ENCODE measurements at regions not wholly inside any gene's neighbourhood (a gene's known extent, or its start where the extent isn't known, plus 50 kb on each side); places are given as distances from the start of the nearest gene placed in this dataset.

DNA sequence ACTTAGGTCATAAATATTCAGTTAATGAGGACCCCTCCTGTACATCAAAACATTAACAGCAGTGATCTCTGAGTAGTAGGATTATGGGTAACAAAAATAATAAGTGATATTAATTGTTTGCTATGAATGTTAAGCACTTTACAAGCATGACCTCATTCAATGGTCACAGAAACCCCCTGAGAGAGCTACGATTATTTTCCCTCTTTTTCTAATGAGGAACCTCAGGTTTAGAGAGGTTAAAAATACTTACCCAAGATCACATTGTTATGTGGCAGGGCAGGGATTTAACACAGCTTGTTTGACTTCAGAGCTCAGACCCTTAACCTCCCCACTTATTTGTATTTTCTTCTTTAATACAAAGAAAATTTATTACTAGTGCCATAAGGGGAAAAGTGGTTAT, 228.2 kb downstream of the TBL1XR1 start:
- no peak for DNase-seq

DNA sequence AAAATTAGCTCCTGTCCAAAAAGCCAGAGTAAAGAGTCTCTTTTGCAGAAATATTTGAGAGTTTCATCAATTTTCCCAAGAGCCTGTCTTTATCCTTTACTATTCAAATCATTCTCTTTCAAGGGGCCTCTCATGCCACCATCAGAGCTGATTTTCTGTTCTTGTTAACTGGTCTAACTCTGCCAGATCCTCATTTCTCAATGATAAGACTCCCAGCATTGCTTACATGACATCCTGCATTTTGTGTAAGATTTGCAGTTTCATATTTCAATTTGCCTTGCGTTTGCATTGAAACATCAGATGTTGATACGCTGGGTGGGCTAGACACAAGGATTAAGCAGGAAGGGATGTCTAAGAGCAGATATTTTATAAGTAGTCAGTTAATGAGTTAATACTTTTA, 228.7 kb downstream of the TBL1XR1 start:
- DNase-seq, result no peak

DNA sequence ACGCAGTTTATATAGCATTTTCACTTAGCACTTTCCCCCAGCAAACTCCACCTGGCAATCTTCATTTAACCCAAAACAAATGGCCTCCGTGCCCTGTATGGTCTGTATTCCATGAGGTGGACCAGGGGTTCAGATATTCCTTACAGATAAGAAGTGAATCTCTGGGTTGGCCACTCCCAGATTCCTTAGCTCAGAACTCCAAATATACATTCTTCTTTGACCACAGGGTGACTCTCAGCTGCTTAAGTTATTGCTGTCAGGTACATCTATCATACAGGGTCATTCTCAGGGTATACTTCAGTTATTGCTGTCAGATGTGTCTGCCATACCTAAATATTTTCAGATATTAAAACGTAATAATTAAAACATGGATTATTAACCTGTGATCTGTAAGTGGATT, 229.8 kb downstream of the TBL1XR1 start:
- DNase-seq, result no peak

DNA sequence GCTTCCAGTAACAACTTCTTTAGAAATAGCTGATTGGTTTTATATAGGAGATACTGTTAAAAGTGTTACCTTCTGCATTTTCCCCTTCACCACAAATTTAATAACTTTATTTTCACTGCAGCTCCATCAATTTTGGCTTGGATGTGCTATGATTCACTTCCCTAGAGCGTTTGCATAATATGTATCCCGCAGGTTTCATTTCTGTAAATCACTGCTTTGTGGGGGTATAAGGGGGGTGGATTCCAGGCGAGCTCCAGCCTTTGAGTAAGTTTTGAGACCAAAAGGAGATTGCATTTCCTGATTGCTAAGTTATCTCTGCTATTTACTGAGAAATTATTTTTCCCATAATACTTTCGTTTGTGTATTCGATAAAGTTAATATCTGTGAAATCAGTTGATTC, 232.6 kb downstream of the TBL1XR1 start:
- DNase-seq, result no peak

DNA sequence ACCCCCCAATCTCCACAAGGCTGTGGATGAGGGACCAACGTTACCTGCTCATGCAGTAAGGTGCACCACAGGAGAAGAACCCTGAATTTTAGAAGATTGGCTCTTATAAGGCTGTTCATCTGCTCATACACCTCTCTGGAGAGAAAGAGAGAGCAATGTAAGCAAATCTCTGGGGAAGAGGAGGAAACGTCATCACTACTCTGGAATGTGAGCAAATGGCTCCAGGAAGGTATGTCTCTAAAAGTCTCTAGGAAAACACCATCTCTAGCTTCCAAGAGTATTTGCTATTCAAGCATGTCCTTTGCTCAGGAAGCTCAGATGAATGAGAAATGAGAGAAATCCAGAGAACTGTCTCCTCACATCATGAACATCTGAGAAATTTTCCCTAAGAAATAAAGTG, 235.4 kb downstream of the TBL1XR1 start:
- no peak for DNase-seq

DNA sequence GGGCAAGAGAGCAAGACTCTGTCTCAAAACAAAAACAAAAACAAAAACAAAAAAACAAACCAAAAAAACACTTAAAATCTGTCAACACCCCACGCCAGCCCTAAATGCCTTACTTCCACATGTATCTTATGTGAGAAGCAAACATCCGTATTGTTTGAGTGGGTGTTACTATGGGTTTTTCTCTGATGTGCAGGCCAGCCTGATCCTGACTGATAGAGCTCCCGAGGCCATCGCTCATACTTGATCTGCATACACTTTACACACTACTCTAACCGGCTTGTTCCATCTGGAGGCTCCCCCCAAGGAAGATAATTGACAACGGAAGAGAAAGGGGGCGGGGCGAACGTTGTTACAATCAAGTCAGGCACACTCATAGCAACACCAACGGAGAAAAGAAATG, 237.4 kb downstream of the TBL1XR1 start:
- DNase-seq, result no peak

DNA sequence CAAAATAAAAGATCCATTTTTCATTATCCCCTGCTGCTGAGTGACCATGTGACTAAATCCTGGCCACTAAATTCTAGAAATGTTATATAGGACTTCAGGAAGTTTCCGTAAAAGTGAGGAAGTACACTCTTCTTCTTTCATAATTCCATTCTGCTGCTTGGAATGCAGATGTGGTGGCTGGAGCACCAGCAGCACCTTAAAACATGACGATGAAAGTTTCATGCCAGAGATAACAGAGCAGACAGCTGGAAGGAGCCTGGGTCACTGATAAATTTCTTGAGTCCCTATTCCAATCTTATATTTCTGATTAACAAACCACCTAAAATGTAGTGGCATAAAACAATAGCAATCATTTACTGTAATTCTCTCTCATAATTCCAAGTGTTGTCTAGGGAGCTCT, 238.7 kb downstream of the TBL1XR1 start:
- no peak for DNase-seq

DNA sequence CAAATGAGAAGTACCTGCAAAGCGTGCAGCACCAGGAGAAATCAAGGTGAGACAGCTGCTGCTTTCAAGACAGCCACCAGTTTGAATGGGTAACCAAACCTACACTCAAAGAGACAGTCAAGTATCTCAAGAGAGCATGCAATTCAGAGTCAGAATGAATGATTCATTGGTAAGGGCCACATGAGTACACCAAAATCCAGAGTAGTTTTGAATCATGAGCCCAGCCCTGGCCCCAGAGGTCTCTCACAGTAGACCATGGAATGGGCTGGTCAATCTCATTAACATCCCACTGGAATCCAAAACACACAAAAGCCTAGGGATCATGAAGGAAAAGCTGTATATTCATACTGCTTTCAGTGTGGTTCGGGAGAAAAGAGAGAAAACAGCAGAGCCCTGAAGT, 242.8 kb downstream of the TBL1XR1 start:
- DNase-seq, result no peak

DNA sequence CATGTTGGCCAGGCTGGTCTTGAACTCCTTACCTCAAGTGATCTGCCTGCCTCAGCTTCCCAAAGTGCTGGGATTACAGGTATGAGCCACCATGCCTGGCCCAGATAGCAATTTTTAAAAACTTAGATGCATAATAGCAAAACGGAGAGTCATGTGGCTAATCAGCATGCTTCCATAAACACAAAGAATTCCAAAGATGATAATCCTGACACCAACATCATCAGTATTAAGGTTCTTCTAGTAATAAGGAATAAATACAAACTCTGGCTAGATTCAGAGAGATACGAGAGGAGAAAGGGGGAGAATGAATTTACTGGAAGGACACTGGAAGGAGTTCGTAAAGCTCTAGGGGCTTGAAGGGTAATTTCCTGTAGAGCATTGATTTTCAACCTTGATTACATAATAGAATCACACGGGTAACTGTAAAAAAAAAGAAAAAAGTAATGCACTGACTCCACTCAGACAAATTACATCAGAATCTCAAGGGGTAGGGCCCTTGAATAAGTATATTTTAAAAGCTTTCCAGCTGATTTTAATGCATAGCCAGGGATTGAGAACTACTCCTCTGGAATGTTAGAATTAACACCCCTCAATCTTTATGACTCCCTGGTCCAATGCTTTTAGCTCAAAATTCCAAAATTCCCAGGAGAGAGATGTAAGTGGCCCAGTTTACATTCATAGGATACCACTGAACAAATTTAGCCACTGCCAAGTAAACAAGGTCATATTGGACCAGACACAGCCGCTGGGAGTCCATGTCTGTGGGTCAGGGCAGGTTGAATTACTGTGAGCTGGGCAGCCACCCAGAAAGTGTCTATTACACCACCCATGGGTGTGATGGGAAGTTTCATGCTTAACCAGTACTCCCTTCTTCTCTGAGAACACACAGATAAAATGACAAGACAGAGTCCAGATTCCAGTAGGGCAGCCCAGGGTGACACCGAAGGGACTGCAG, 243.9 kb downstream of the TBL1XR1 start:
- DNase-seq, result no peak

DNA sequence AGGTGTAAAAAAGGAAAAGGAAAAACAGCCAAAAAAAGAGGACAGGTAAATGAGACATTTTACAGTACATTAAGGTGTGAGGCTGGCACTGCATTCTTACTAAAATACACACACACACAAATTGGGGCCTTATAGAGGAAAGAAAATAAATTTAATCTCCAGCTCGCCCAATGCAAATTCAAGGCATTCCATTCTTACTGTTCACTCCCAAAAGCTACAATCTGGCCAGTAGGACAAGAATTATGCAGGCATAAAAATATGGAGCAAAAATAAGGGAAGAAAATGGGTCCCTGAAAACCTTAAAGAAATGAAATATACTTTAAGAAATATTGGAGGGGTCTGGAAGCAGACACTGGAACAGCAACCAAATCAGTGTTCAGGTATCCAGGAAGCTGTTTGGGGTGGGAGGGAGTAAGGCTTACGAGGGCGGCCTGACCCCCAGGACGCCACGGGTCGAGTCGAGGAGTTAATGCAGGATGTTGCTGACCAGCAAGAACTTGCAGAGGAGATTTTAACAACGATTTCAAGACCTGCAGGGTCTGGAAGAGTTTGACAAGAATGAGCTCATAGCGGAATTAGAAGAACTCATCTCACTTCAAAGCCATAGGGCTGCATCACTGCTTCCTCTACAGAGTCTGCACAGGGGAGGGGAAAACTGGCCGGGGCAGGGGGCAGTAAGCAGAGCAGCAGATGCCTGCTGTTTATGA, 245.5 kb downstream of the TBL1XR1 start:
- no peak for DNase-seq

DNA sequence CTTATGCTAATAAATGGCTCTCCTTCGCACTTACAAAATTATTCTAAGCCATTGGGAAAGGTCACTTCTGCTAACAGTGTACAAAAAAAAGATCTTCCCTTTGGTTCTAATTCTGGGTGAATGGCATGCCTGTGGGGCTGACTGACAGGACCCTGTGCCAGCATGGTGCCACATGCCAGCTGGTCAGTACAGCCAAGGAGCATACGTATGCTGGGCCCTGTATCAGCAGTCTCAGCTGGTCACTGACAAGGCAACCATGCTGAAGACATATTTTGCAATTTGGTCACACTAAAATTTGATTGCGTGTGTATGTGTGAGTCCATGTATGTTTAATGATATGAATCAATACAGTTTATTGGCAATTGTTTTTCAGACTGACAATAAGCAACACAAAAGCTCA, 246.1 kb downstream of the TBL1XR1 start:
- DNase-seq, result no peak

DNA sequence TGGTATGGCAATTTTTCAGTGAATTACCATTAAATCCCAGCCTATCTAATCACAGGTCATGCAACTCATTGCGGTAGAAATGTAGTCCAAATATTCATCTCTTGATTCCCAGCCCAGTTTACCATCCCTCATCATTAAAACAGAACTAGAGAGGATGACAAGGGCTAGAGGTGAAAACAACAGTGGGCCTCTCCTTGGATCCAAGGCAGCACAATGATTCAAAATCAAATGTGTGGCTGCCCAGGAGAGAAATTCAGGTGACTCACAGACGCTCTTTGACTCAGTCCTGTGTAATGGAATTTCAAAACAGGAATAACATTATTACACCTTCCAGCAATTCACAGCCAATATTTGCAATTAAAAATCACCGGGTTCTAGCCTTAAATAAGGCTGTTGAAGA, 246.5 kb downstream of the TBL1XR1 start:
- DNase-seq, result no peak

DNA sequence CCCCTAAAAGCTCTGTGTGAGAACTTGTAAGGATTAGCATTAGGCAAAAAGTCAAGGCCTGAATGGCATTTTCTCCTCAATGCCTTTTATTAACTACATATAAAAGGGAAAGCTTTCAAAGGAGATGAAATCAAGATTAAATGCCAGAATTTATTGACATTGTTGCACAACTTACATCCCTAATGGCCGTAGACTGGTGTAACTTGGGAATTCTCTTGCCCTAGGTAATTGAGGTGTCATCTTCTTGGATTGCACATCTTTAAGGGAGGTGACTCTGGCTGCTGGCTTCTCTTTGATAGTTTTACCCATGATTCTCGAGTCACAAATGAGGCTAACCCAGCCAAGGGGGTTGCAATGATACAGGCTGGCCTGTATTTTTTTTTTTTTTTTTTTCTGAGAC, 249.1 kb downstream of the TBL1XR1 start:
- no peak for DNase-seq

DNA sequence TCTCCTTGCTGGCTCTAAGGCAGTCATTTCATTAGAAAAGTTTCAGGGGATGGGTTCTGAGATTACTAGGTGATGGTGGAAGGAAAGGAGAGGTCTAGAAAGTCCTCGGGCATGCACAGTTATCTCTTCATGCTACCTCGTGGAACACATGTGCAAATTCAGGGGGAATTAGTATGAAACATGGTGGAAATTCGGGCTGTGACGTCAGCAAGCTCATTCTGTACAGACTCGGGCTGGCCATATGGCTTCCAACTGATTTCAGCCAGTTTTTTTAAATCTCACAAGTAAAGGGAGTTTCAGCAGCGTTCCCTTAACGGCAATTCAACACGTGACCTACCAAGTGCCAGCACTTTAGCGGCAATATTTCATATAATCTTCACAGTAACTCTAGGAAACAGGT, 251.1 kb downstream of the TBL1XR1 start:
- DNase-seq, result no peak

DNA sequence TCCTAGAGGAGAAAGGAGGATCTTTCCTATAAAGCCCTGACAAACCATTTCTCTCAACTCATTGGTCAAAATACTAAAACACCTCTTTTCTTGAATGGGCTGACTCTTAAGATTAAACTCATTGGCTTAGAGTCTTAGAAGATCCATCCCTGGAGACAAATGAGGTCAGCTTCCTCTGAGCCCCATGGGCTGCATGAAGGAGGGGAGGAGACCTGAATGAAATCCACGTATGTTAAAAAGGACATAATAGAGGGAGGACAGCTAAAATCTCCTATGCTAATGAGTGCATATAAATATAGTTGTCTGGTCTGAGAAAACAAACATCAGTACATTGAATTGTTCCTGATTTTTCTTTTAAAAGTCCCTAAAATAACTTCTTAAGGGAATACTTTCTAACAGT, 255.0 kb downstream of the TBL1XR1 start:
- DNase-seq, result no peak

DNA sequence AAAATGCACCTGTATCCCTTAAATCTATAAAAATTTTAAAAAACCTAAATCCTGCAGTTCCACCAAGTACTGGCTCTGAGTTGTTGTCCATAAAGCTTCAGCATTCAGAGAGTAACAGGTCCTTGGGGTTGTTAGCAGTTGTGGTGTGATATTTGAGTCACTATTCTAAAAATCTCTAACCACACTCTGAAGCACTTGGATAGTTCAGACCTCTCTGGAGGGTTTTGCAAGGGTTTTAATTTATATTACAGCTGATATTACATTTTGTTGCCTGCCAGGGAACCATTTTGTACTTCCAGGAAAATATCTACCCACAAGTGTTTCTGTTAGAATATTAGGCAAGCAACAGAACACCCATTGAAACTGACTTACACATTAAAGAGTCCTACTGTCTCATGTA, 255.6 kb downstream of the TBL1XR1 start:
- no peak for DNase-seq

DNA sequence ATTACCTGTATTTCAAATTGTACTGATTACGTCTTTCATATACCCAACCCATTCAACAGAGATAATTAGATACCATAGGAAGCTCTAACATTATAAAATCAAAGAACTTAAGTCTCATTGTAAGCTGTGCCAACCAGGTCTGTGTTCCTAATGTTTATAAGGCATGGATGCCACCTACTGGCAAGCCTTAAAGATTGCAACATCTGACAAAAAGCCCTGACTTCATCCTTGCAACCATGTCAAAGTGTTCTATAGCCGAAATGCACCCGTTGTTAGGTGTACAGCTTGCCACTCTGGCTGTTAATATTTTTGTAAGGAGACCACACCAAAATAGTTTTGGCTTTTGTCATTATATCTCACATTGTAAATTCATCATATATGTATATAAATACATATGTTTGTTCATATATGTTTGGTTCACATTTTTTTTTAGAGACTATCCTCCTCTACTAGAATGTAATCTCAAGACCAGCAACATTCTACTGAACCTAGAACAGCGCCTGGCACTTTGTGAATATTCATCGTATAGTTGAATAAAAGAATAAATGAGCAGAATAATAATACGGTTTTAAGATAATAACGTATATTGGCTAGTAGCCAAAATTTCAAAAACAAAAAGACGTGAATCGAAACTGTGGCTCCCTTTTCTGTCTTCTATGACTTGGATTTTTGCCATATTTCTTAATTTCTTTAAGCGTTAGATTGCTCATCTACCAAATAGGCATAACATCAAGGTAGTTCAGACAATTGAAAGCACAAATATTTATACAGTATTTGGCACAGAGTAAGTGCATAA, 258.1 kb downstream of the TBL1XR1 start:
- DNase-seq, result peak; percentile 85 to 86

DNA sequence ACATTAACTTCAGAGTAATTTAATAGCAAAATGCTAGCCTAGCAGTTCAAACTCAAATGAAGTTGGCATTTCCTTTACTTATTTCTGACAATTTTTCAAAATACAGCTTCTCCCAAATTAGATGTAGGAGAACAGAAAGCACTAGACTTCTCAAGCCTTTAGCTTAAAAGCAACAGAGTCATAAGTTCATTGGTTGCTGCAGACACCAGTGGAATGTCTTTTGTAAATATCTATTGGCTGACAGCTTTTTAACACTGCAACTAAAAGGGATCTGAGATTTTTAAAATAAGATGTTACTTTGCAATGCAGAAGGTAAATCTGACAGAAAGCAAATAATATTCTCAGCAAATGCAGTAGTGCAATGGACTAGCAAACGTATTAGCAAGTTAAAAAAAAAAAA, 259.3 kb downstream of the TBL1XR1 start:
- no peak for DNase-seq

DNA sequence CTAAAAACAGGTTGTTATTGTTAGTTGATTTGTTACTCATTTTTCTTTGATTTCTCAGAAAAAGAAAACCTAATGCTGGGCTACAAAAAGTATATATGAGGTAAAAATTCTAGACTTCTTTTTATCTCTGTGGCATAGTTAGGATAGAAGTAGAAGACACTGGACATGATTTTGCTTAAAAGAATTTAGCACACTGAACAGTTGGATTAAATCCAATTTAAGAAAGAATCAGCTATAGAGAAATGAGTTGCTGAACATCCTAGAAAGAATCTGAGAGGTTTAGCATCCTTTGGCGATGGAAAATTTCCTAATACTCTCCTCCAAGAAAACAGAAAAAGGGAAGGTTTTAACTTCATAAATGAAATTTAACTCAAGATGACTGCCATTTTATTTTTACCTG, 259.7 kb downstream of the TBL1XR1 start:
- DNase-seq, result no peak

DNA sequence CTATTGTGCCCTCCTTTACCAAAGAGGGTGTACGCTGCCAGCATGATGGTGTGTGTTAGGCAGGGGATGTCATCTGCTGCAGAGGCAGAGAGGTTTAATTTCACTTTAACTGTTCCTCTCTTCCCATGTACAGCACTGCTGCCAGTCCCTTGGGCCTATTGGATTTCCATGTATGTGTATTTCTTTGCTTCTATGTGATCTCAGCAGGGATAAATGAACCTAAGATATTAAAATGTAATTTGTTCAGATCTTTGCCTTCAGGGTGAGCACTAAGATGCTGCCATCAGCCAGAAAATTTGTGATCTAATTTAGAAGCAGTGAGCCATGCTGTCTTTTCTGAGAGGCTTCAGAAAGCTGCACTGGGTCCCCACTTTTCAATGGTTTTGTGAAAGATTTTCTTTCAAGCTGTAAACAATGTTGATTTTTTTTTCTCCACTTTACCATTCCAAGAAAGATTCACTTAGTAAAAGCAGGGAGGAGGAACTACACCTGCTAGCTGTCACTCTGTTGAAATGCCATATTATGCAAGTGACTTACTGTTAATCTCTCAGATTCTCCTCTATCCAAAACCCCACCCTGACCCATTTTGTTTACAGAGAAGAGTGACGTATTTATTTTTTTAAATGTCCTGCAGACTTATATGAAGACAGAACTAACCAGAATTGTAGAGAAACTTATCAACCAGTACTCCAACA, 261.9 kb downstream of the TBL1XR1 start:
- no peak for DNase-seq

DNA sequence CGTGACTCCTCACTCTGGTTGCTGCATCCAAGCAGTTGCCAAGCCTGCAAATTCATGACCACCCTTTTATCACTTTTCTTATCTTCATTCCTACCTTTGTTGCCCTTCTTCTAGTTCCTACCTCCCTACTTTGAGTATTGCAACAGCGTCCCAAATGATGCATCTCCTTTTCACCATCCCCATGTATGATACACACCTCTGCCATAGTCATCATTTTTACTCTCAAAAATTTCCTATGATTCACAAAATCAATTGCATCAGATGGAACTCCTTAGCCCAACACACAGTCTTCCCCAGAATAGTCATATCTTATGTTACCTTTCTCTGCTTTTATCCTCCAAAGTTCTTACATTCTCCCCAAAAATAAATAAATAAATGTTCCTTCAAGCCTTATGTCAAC, 262.6 kb downstream of the TBL1XR1 start:
- no peak for DNase-seq

DNA sequence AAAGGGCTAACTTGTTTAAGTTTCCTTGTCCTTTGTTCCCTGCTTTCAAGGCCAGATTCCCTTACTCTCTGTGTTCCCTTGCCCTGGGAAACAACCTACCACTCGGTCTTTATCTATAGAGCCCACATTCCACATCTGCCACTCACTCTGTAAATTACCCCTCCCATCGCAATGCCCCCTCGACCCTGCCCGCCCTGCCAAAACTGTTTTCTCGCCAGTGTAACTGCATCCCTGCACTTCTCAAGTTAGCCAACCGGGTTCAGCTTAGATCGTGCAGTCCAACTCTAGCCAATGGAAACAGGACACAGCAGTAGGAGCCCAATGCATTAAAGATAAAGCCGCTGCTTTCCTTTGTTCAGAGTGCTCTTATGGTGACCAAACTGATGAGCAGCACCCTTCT, 263.6 kb downstream of the TBL1XR1 start:
- DNase-seq, result no peak

DNA sequence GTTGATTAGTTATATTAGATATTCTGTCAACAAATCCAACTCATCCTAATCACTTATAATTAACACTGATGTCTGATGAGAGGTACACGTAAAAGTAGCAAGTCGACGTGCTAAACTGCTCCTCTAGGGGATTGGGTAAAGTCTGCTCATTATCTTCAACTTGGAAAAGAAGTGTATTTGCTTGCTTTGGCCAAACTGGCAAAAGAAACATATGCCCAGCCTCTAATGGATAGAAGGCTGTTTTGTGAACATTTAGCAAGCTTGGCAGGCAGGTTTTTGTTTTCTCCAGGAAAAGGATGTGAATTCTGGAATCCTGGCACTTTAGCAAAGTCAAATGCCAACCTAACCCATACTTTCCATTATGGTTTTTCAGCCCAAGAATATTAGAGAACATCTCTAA, 264.8 kb downstream of the TBL1XR1 start:
- no peak for DNase-seq
